ENCODE measurements at regions not wholly inside any gene's neighbourhood (a gene's known extent, or its start where the extent isn't known, plus 50 kb on each side); places are given as distances from the start of the nearest gene placed in this dataset.

GRCh38 chr4:141410839-141411238, 190.1 kb downstream of the ZNF330 start:
- TF ChIP-seq, protein P1, sequence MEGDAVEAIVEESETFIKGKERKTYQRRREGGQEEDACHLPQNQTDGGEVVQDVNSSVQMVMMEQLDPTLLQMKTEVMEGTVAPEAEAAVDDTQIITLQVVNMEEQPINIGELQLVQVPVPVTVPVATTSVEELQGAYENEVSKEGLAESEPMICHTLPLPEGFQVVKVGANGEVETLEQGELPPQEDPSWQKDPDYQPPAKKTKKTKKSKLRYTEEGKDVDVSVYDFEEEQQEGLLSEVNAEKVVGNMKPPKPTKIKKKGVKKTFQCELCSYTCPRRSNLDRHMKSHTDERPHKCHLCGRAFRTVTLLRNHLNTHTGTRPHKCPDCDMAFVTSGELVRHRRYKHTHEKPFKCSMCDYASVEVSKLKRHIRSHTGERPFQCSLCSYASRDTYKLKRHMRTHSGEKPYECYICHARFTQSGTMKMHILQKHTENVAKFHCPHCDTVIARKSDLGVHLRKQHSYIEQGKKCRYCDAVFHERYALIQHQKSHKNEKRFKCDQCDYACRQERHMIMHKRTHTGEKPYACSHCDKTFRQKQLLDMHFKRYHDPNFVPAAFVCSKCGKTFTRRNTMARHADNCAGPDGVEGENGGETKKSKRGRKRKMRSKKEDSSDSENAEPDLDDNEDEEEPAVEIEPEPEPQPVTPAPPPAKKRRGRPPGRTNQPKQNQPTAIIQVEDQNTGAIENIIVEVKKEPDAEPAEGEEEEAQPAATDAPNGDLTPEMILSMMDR (IDR thresholded peaks at IDR 0.05), result no peak
- TF ChIP-seq POLR2A (IDR thresholded peaks at IDR 0.05), result no peak

Measured in tibial nerve (tissue), 3 donors.